PC-9 (cell line): ENCODE measurements at regions not wholly inside any gene's neighbourhood (a gene's known extent, or its start where the extent isn't known, plus 50 kb on each side); places are given as distances from the start of the nearest gene placed in this dataset.

ENCODE experiments used
- CTCF ChIP-seq: fragments of 200-600 bp; sonication (generic); conservative IDR thresholded peaks from 2 replicates; pipeline ENCODE4 v1.6.1; 2017; ENCODE audit warnings: mixed run types, antibody characterized with exemption, mild to moderate bottlenecking, moderate library complexity
- EZH2 ChIP-seq: fragments of 200-600 bp; sonication (generic); IDR thresholded peaks from 2 replicates; pipeline ENCODE4 v1.8.0; 2017; ENCODE audit warnings: antibody characterized with exemption, low read depth

DNA sequence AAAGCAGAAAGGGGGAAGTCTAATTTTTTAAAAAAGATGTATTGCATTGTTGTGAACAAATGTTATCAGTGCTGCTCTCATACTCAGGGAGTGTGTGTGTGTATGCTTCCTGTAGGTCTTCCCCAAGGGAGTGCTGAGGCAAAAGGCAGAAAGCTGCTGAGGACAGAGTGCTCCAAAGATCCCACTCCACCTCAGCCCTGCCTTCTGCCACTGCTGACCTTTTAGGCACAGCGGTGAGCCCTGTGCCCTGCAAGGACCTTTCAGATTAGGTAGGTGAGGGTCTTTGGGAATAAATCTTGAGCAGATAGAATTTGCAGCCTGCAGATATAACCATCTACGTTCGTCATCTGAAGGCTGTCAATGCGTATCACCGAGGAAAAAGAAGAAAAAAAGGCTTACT lies 756.4 kb upstream of the MMS22L start:
- no peak for TF ChIP-seq CTCF
- no peak for TF ChIP-seq EZH2
